HepG2 (cell line): ENCODE measurements at regions not wholly inside any gene's neighbourhood (a gene's known extent, or its start where the extent isn't known, plus 50 kb on each side); places are given as distances from the start of the nearest gene placed in this dataset.

Experiments used
- ATAC-seq: fragments of 200-7000 bp; cut with Tn5 transposase; 3 replicates; pipeline ENCODE4 v1.9.1; 2020; ENCODE audit warnings: mild to moderate bottlenecking, moderate library complexity
- BruUV-seq: library from RNA; stranded (reverse); fragments of 400-500 nt; replicated peaks from 2 replicates; lab custom pipeline; 2021; lab: Mats Ljungman, UMichigan
- CTCF ChIA-PET: fragments of 300-600 bp; formaldehyde crosslinking; extraction: SDS; loops from one replicate; lab custom pipeline; 2021; ENCODE audit warnings: low total read pairs, inconsistent platforms, low intra/inter-chr PET ratio; lab: Yijun Ruan, JAX
- POLR2A ChIA-PET: fragments of 350-600 bp; sonication (Branson Sonifier 250); formaldehyde crosslinking; loops from one replicate; lab custom pipeline; 2020; ENCODE audit warnings: antibody characterized with exemption, inconsistent platforms; lab: Yijun Ruan, JAX
- DNase-seq: peaks from one replicate; pipeline ENCODE4 v3.0.0-alpha.2; 2015; ENCODE audit warnings: low spot score
- FAIRE-seq: peaks from 3 replicates; lab custom pipeline; 2011; peaks lifted over from hg19 to GRCh38; lab: Jason Lieb, UNC
- H2AFZ ChIP-seq: one replicate; pipeline ENCODE4 v1.6.1; 2011; ENCODE audit warnings: low read length, inconsistent platforms
- H3K27ac ChIP-seq: fragments of 300-600 bp; 3 replicates; pipeline ENCODE4 v1.8.0; 2011; ENCODE audit warnings: mixed run types, mild to moderate bottlenecking, mixed read lengths, low read length, inconsistent platforms; ENCODE audit not compliant: insufficient read depth; ENCODE audit errors: extremely low read length
- H3K27me3 ChIP-seq, 2 experiments: fragments of 200-600 bp in 1 of 2; 2 replicates in 1 of 2; 3 replicates in 1 of 2; pipeline versions ENCODE4 v1.6.0 to v1.8.0; 2011; ENCODE audit warnings: low read length in 2 of 2, mild to moderate bottlenecking in 2 of 2, moderate library complexity in 2 of 2, inconsistent platforms in 1 of 2; ENCODE audit not compliant: insufficient read depth in 2 of 2, control insufficient read depth in 1 of 2
- H3K36me3 ChIP-seq, 2 experiments: fragments of 200-600 bp in 1 of 2; replicated peaks in 1 of 2; 2 replicates in 1 of 2; 3 replicates in 1 of 2; pipeline versions ENCODE4 v1.5.1 to v1.8.0; 2011; ENCODE audit warnings: low read length in 2 of 2, inconsistent platforms in 1 of 2; ENCODE audit not compliant: insufficient read depth in 2 of 2, control insufficient read depth in 1 of 2
- H3K4me1 ChIP-seq: 2 replicates; pipeline ENCODE4 v1.5.1; 2012; ENCODE audit warnings: low read length, inconsistent platforms; ENCODE audit not compliant: insufficient read depth
- H3K4me2 ChIP-seq: 2 replicates; pipeline ENCODE4 v1.6.0; 2011; ENCODE audit warnings: low read depth, low read length, inconsistent platforms
- H3K4me3 ChIP-seq, 3 experiments: fragments of 200-600 bp in 1 of 3; sonication (generic), shearing (Covaris generic) in 1 of 3; replicated peaks in 1 of 3; 2 replicates each; pipeline ENCODE4 v1.5.1; 2011 to 2016; ENCODE audit warnings: low read length in 3 of 3, inconsistent platforms in 2 of 3, low read depth in 2 of 3, mild to moderate bottlenecking in 2 of 3, control low read depth in 1 of 3, mixed read lengths in 1 of 3; ENCODE audit not compliant: insufficient read depth in 1 of 3
- H3K79me2 ChIP-seq: one replicate; pipeline ENCODE4 v1.6.1; 2011; ENCODE audit warnings: low read length, inconsistent platforms; ENCODE audit not compliant: insufficient read depth
- H3K9ac ChIP-seq: 2 replicates; pipeline ENCODE4 v1.6.0; 2011; ENCODE audit warnings: mild to moderate bottlenecking, low read depth, low read length, inconsistent platforms; ENCODE audit not compliant: insufficient read depth
- H3K9me3 ChIP-seq: 2 replicates; pipeline ENCODE4 v1.5.1; 2012; ENCODE audit warnings: mild to moderate bottlenecking, low read length
- H4K20me1 ChIP-seq: 2 replicates; pipeline ENCODE4 v1.6.0; 2011; ENCODE audit warnings: inconsistent platforms, mild to moderate bottlenecking, low read length, moderate library complexity; ENCODE audit not compliant: insufficient read depth
- ARHGAP35 ChIP-seq: sonication (generic); formaldehyde crosslinking; IDR thresholded peaks from 2 replicates; pipeline ENCODE4 v1.9.0; 2022; ENCODE audit warnings: mild to moderate bottlenecking, inconsistent platforms, moderate library complexity, missing genetic modification reagents, borderline replicate concordance
- ARID4A ChIP-seq: sonication (generic); formaldehyde crosslinking; IDR thresholded peaks from 2 replicates; pipeline ENCODE4 v1.5.0; 2020; ENCODE audit warnings: mild to moderate bottlenecking, missing genetic modification reagents, borderline replicate concordance
- HDAC1 ChIP-seq: sonication (generic); formaldehyde crosslinking; IDR thresholded peaks from 2 replicates; pipeline ENCODE4 v1.5.1; 2020; ENCODE audit warnings: mild to moderate bottlenecking, missing genetic modification reagents
- MXI1 ChIP-seq: IDR thresholded peaks from 3 replicates; pipeline ENCODE4 v1.6.1; 2012; ENCODE audit warnings: low read depth, low read length, inconsistent platforms, borderline replicate concordance
- THAP7 ChIP-seq: sonication (generic); formaldehyde crosslinking; IDR thresholded peaks from 2 replicates; pipeline ENCODE4 v1.8.1; 2023; ENCODE audit warnings: mild to moderate bottlenecking, missing genetic modification reagents
- ZNF878 ChIP-seq: sonication (generic); formaldehyde crosslinking; IDR thresholded peaks from 2 replicates; pipeline ENCODE4 v1.8.1; 2023; ENCODE audit warnings: mild to moderate bottlenecking, missing genetic modification reagents, moderate library complexity
- WGBS: methylation state at CpG from one replicate; pipeline ENCODE4 v1.1.6; 2017; ENCODE audit warnings: low lambda C conversion rate; 5-methylcytosine and 5-hydroxymethylcytosine counted together
- in situ Hi-C: cut with HindIII; loops from 2 replicates; pipeline ENCODE4 v1.10.0; 2017; ENCODE audit warnings: low pct_unique_long_range_greater_than_20kb; ENCODE audit not compliant: extremely low pct_ligation_motif_present
- intact Hi-C: fragments of 100-400 bp; cut with micrococcal nuclease; formaldehyde crosslinking; loops from one replicate; pipeline ENCODE4 v1.10.0; 2022; ENCODE audit not compliant: unreplicated experiment

- TF ChIP-seq ARID4A (CRISPR knock-in tag) (no peak), MXI1 (no peak)
- TF ChIP-seq, all 625 proteins: peak for 0
Measured at GRCh38 chr12:126160912-126161311, 1095.7 kb downstream of the AACS start (continued).

GRCh38 chr12:126163984-126164383, 1098.7 kb downstream of the AACS start:
- TF ChIP-seq ARHGAP35 = no peak
- TF ChIP-seq HDAC1 (CRISPR knock-in tag) = no peak
- no peak for TF ChIP-seq THAP7 (CRISPR knock-in tag)
- no peak for TF ChIP-seq ZNF878 (CRISPR knock-in tag)
- TF ChIP-seq, all 625 proteins: peak for 0
- H3K9ac ChIP-seq = no peak overlapping the region

More at GRCh38 chr12:126163984-126164383, 1098.7 kb downstream of the AACS start:
- POLR2A ChIA-PET = no interaction called here
- CTCF ChIA-PET = no interaction called here
- intact Hi-C loops (no loop called here), in situ Hi-C loops (no loop called here)
- Histone ChIP-seq H3K79me2 (no peaks in the 10 kb centered on the region), H3K27ac (no peak overlapping the region), H4K20me1 (no peaks in the 10 kb centered on the region), H3K4me3 (no peak overlapping the region), H2AFZ (no peak overlapping the region), H3K4me2 (no peak overlapping the region), H3K9me3 (peaks cover 97% of the 10 kb centered on the region), H3K4me1 (no peaks in the 10 kb centered on the region), H3K27me3 (no peaks in the 10 kb centered on the region), H3K36me3 (no peaks in the 10 kb centered on the region)
- no peak for DNase-seq
- 22% methylated on average over 8 of the region's 8 CpGs for WGBS
- FAIRE-seq = no peak
- no peak for ATAC-seq
- no TSS peak for BruUV-seq
